Memory B cell (primary cell): ENCODE measurements at regions not wholly inside any gene's neighbourhood (a gene's known extent, or its start where the extent isn't known, plus 50 kb on each side); places are given as distances from the start of the nearest gene placed in this dataset.
"Not testable (repeated sequence)": the region's sequence is repeated elsewhere in the genome, so short reads cannot be mapped to it uniquely, and the experiment has no call there.

Source experiments
- ATAC-seq: fragments of 150-1000 bp; cut with Tn5 transposase; 2 replicates; pipeline ENCODE4 v1.10.0; 2021; ENCODE audit warnings: low read depth, mild to moderate bottlenecking, moderate library complexity
- DNase-seq, 2 donors: peaks; one replicate each; pipeline ENCODE4 v3.0.0; 2022; ENCODE audit warnings: low spot score in 2 of 2
- H3K27ac Mint-ChIP-seq: one replicate; pipeline ENCODE4 v1.8.0; 2022; ENCODE audit warnings: mild to moderate bottlenecking, moderate library complexity, mixed read lengths
- H3K27me3 Mint-ChIP-seq: one replicate; pipeline ENCODE4 v1.8.0; 2022; ENCODE audit warnings: mixed read lengths
- H3K36me3 Mint-ChIP-seq: one replicate; pipeline ENCODE4 v1.8.0; 2022; ENCODE audit warnings: mild to moderate bottlenecking, mixed read lengths
- H3K4me1 Mint-ChIP-seq: one replicate; pipeline ENCODE4 v1.8.0; 2022; ENCODE audit warnings: mixed read lengths
- H3K4me3 Mint-ChIP-seq: one replicate; pipeline ENCODE4 v1.8.0; 2022; ENCODE audit warnings: mild to moderate bottlenecking, moderate library complexity, mixed read lengths
- H3K9me3 Mint-ChIP-seq: one replicate; pipeline ENCODE4 v1.8.0; 2022; ENCODE audit warnings: mixed read lengths

GRCh38 chr18:1751249-1751648 lies 820.1 kb downstream of the METTL4 start:
- Mint-ChIP-seq H3K9me3 (peaks cover 5% of the 10 kb centered on the region), H3K4me3 (no peak overlapping the region), H3K27ac (no peak overlapping the region), H3K36me3 (no peaks in the 10 kb centered on the region), H3K4me1 (no peaks in the 10 kb centered on the region), H3K27me3 (peaks cover 2% of the 10 kb centered on the region)
- DNase-seq (no peak), ATAC-seq (no peak)

- Mint-ChIP-seq H3K9me3 (peaks cover 8% of the 10 kb centered on the region), H3K4me3 (no peak overlapping the region), H3K4me1 (no peaks in the 10 kb centered on the region), H3K36me3 (no peaks in the 10 kb centered on the region), H3K27ac (no peak overlapping the region), H3K27me3 (no peaks in the 10 kb centered on the region)
- DNase-seq (no peak), ATAC-seq (no peak)
Observed at GRCh38 chr18:1760901-1761300, 810.4 kb downstream of the METTL4 start.

- Mint-ChIP-seq H3K36me3 (no peaks in the 10 kb centered on the region), H3K27me3 (no peaks in the 10 kb centered on the region), H3K4me3 (no peak overlapping the region), H3K27ac (no peak overlapping the region), H3K9me3 (peaks cover 8% of the 10 kb centered on the region), H3K4me1 (no peaks in the 10 kb centered on the region)
- DNase-seq = no peak
- no peak for ATAC-seq
Observed at GRCh38 chr18:1774261-1774660, 797.0 kb downstream of the METTL4 start.

GRCh38 chr18:1777843-1778242 lies 793.5 kb downstream of the METTL4 start:
- no peaks in the 10 kb centered on the region for H3K36me3 Mint-ChIP-seq
- no peak for DNase-seq
- no peaks in the 10 kb centered on the region for H3K4me1 Mint-ChIP-seq
- ATAC-seq = no peak
- no peak overlapping the region for H3K27ac Mint-ChIP-seq
- H3K9me3 Mint-ChIP-seq = peaks cover 9% of the 10 kb centered on the region
- H3K4me3 Mint-ChIP-seq = no peak overlapping the region
- H3K27me3 Mint-ChIP-seq = no peaks in the 10 kb centered on the region

GRCh38 chr18:1778496-1779178 lies 792.7 kb downstream of the METTL4 start:
- H3K4me3 Mint-ChIP-seq = no peak overlapping the region
- no peaks in the 10 kb centered on the region for H3K27me3 Mint-ChIP-seq
- peaks cover 9% of the 10 kb centered on the region for H3K9me3 Mint-ChIP-seq
- no peaks in the 10 kb centered on the region for H3K36me3 Mint-ChIP-seq
- no peak for ATAC-seq
- no peak for DNase-seq
- no peaks in the 10 kb centered on the region for H3K4me1 Mint-ChIP-seq
- H3K27ac Mint-ChIP-seq = no peak overlapping the region

GRCh38 chr18:1779587-1779986 lies 791.7 kb downstream of the METTL4 start:
- H3K4me3 Mint-ChIP-seq = no peak overlapping the region
- peaks cover 9% of the 10 kb centered on the region for H3K9me3 Mint-ChIP-seq
- DNase-seq = no peak
- H3K4me1 Mint-ChIP-seq = no peaks in the 10 kb centered on the region
- no peaks in the 10 kb centered on the region for H3K27me3 Mint-ChIP-seq
- H3K27ac Mint-ChIP-seq = no peak overlapping the region
- no peaks in the 10 kb centered on the region for H3K36me3 Mint-ChIP-seq
- no peak for ATAC-seq

GRCh38 chr18:1784113-1784512 lies 787.2 kb downstream of the METTL4 start:
- H3K27ac Mint-ChIP-seq = no peak overlapping the region
- DNase-seq (no peak), ATAC-seq (no peak)
- H3K4me3 Mint-ChIP-seq = no peak overlapping the region
- H3K36me3 Mint-ChIP-seq = no peaks in the 10 kb centered on the region
- H3K27me3 Mint-ChIP-seq = no peaks in the 10 kb centered on the region
- H3K9me3 Mint-ChIP-seq = peaks cover 14% of the 10 kb centered on the region
- no peaks in the 10 kb centered on the region for H3K4me1 Mint-ChIP-seq

- not testable (repeated sequence) for H3K27ac Mint-ChIP-seq
Observed at GRCh38 chr18:1785980-1786379, 785.3 kb downstream of the METTL4 start.

GRCh38 chr18:1796636-1797035 lies 774.7 kb downstream of the METTL4 start:
- Mint-ChIP-seq H3K36me3 (no peaks in the 10 kb centered on the region), H3K4me3 (no peak overlapping the region), H3K4me1 (no peaks in the 10 kb centered on the region), H3K27me3 (no peaks in the 10 kb centered on the region), H3K9me3 (no peaks in the 10 kb centered on the region), H3K27ac (no peak overlapping the region)
- ATAC-seq (no peak), DNase-seq (no peak)

More at GRCh38 chr18:1785980-1786379, 785.3 kb downstream of the METTL4 start:
- not testable (repeated sequence) for H3K27me3 Mint-ChIP-seq, H3K4me3 Mint-ChIP-seq, H3K36me3 Mint-ChIP-seq, DNase-seq, ATAC-seq, H3K4me1 Mint-ChIP-seq
- peaks cover 12% of the 10 kb centered on the region for H3K9me3 Mint-ChIP-seq

GRCh38 chr18:1797235-1797634 lies 774.1 kb downstream of the METTL4 start:
- no peaks in the 10 kb centered on the region for H3K36me3 Mint-ChIP-seq
- no peak overlapping the region for H3K27ac Mint-ChIP-seq
- H3K27me3 Mint-ChIP-seq = no peaks in the 10 kb centered on the region
- H3K4me3 Mint-ChIP-seq = no peak overlapping the region
- no peaks in the 10 kb centered on the region for H3K9me3 Mint-ChIP-seq
- ATAC-seq (no peak), DNase-seq (no peak)
- no peaks in the 10 kb centered on the region for H3K4me1 Mint-ChIP-seq

- no peak overlapping the region for H3K27ac Mint-ChIP-seq
- H3K4me1 Mint-ChIP-seq = no peaks in the 10 kb centered on the region
- no peaks in the 10 kb centered on the region for H3K36me3 Mint-ChIP-seq
- no peak overlapping the region for H3K4me3 Mint-ChIP-seq
- ATAC-seq (no peak), DNase-seq (no peak)
- H3K9me3 Mint-ChIP-seq = no peaks in the 10 kb centered on the region
- H3K27me3 Mint-ChIP-seq = no peaks in the 10 kb centered on the region
Observed at GRCh38 chr18:1805521-1805920, 765.8 kb downstream of the METTL4 start.

- ATAC-seq = no peak
- no peaks in the 10 kb centered on the region for H3K4me1 Mint-ChIP-seq
- DNase-seq = no peak
- H3K9me3 Mint-ChIP-seq = peaks cover 3% of the 10 kb centered on the region
- no peak overlapping the region for H3K27ac Mint-ChIP-seq
- no peak overlapping the region for H3K4me3 Mint-ChIP-seq
- H3K36me3 Mint-ChIP-seq = no peaks in the 10 kb centered on the region
- H3K27me3 Mint-ChIP-seq = no peaks in the 10 kb centered on the region
Observed at GRCh38 chr18:1806884-1807615, 764.3 kb downstream of the METTL4 start.

- Mint-ChIP-seq H3K27me3 (no peaks in the 10 kb centered on the region), H3K9me3 (peaks cover 5% of the 10 kb centered on the region), H3K4me1 (no peaks in the 10 kb centered on the region), H3K36me3 (no peaks in the 10 kb centered on the region), H3K27ac (no peak overlapping the region), H3K4me3 (no peak overlapping the region)
- no peak for ATAC-seq
- no peak for DNase-seq
Observed at GRCh38 chr18:1811282-1811681, 760.0 kb downstream of the METTL4 start.

GRCh38 chr18:1825296-1825695 lies 746.0 kb downstream of the METTL4 start:
- DNase-seq (no peak), ATAC-seq (no peak)
- Mint-ChIP-seq H3K27ac (no peak overlapping the region), H3K4me3 (no peak overlapping the region), H3K36me3 (no peaks in the 10 kb centered on the region), H3K9me3 (no peaks in the 10 kb centered on the region), H3K4me1 (no peaks in the 10 kb centered on the region), H3K27me3 (no peaks in the 10 kb centered on the region)

- no peak overlapping the region for H3K4me3 Mint-ChIP-seq
- H3K4me1 Mint-ChIP-seq = no peaks in the 10 kb centered on the region
- no peaks in the 10 kb centered on the region for H3K27me3 Mint-ChIP-seq
- H3K9me3 Mint-ChIP-seq = peaks cover 5% of the 10 kb centered on the region
- H3K27ac Mint-ChIP-seq = no peak overlapping the region
- ATAC-seq = no peak
- no peaks in the 10 kb centered on the region for H3K36me3 Mint-ChIP-seq
- no peak for DNase-seq
Observed at GRCh38 chr18:1840878-1841277, 730.4 kb downstream of the METTL4 start.
